Stomach smooth muscle (tissue), 2 donors: ENCODE measurements at regions not wholly inside any gene's neighbourhood (a gene's known extent, or its start where the extent isn't known, plus 50 kb on each side); places are given as distances from the start of the nearest gene placed in this dataset.

ENCODE experiments used
- H3K27ac ChIP-seq: one replicate; pipeline ENCODE4 v1.7.0; 2013; ENCODE audit warnings: mild to moderate bottlenecking, low read length, inconsistent platforms
- H3K27me3 ChIP-seq, 2 donors: one replicate each; pipeline ENCODE4 v1.7.0; 2013; ENCODE audit warnings: low read length in 2 of 2; ENCODE audit not compliant: insufficient read depth in 2 of 2, control insufficient read depth in 1 of 2
- H3K36me3 ChIP-seq, 2 donors: one replicate each; pipeline ENCODE4 v1.7.0; 2013; ENCODE audit warnings: low read length in 2 of 2; ENCODE audit not compliant: control insufficient read depth in 2 of 2, insufficient read depth in 2 of 2
- H3K4me1 ChIP-seq: one replicate; pipeline ENCODE4 v1.7.0; 2013; ENCODE audit warnings: low read length; ENCODE audit not compliant: control insufficient read depth, insufficient read depth
- H3K4me3 ChIP-seq, 2 donors: one replicate each; pipeline ENCODE4 v1.7.0; 2013; ENCODE audit warnings: low read length in 2 of 2
- H3K9ac ChIP-seq, 2 donors: one replicate each; pipeline ENCODE4 v1.7.0; 2013; ENCODE audit warnings: low read length in 2 of 2, mild to moderate bottlenecking in 1 of 2
- H3K9me3 ChIP-seq, 2 donors: one replicate each; pipeline ENCODE4 v1.7.0; 2013; ENCODE audit warnings: low read length in 2 of 2; ENCODE audit not compliant: control insufficient read depth in 2 of 2
- donor health status: healthy.
- donor health status: Pancreatic carcinoma.

DNA sequence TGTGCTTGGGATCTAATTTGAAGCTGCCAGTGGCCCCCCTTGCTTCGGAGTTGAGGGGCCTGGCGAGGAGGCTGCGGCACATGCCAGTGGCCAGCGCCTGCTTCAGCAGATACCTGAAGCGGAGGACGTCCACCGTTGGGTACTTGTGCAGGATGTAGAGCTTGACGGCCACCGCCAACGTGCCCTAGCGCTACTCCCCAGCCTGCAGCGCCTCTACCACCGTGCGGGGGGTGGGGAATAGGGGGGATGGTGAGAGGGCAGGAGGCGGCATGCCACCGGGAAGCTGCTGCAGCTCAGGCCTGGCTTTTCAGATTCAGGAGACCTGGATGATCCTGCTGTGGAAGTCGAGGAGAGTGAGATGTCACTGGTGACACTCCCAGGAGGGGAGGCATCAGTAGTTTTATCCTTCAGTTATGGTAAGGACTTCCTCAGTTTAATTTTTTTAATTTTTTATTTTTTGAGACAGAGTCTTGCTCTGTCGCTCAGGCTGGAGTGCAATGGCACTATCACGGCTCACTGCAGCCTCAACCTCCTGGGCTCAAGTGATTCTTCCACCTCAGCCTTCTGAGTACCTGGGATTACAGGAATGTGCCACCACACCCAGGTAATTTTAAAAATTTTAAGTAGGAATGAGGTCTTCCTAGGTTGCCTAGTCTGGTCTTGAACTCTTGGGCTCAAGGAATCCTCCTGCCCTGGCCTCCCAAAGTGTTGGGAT is 150.6 kb upstream of the FRMD4B start:
- Histone ChIP-seq H3K36me3 (no peaks in the 10 kb centered on the region), H3K4me3 (no peak overlapping the region), H3K4me1 (peaks cover 2% of the 10 kb centered on the region), H3K9me3 (no peaks in the 10 kb centered on the region), H3K27me3 (peaks cover 4 to 9% of the 10 kb centered on the region in 2 donors), H3K9ac (no peak overlapping the region), H3K27ac (no peak overlapping the region)

DNA sequence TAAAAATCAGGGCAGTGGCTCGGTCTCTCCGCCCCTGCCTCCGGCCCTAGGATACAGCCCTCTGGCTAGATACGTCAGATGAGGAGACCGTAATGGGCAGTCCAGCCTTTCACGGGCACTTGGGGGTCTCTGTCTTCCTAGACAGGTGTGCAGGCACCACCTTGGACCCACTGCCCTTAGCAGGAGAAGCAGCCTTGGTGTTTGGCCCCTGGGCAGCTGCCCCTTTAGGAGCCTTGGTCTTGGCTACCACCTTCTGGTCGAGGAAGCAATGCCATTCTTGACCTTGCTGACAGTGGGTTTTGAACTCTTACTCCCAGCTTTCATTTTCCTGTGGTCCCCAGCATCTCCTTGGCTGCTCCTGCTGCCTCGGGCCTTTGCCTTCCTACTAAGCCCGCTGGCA is 149.7 kb upstream of the FRMD4B start:
- no peak overlapping the region for H3K27ac ChIP-seq
- no peaks in the 10 kb centered on the region for H3K36me3 ChIP-seq
- no peak overlapping the region for H3K9ac ChIP-seq
- no peak overlapping the region for H3K4me3 ChIP-seq
- no peaks in the 10 kb centered on the region for H3K9me3 ChIP-seq
- H3K27me3 ChIP-seq, result peaks cover under 1 to 2% of the 10 kb centered on the region in 2 donors
- peaks cover 2% of the 10 kb centered on the region for H3K4me1 ChIP-seq

DNA sequence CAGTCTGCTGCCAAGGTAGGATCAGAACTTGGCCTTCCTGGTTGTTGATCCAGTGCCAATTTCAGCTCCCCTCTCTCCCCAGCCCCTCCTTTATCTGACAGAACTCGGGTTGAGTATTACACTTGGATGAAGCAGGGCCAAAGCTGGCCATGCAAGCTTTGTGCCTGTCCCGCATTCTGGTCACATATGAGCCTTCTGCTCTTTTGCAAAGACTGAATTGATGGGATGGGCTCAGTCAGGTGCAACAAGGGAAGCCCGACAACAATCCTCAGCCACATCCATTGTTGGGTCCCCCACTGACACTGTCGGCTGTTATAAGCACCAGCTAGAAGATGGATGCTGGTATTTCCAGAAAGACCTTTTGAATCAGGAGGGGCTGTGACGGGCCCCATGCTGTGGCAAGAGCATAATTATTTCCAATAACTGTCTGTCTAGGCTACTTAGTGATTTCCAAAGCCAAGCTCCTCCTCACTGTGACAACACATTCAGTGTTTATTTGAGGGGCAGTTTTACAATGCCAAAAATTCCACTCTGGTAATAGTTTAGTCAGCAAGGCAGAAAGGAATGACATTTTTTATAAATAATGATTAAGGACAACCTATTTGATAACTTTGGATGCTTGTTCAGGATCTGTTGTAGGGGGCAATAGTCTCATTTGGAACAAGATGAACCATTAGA is 146.8 kb upstream of the FRMD4B start:
- no peak overlapping the region for H3K27ac ChIP-seq
- peaks cover 2% of the 10 kb centered on the region for H3K4me1 ChIP-seq
- peaks cover 0 to 1% of the 10 kb centered on the region in 2 donors for H3K27me3 ChIP-seq
- H3K36me3 ChIP-seq, result no peaks in the 10 kb centered on the region
- no peak overlapping the region for H3K4me3 ChIP-seq
- no peaks in the 10 kb centered on the region for H3K9me3 ChIP-seq
- H3K9ac ChIP-seq, result no peak overlapping the region

DNA sequence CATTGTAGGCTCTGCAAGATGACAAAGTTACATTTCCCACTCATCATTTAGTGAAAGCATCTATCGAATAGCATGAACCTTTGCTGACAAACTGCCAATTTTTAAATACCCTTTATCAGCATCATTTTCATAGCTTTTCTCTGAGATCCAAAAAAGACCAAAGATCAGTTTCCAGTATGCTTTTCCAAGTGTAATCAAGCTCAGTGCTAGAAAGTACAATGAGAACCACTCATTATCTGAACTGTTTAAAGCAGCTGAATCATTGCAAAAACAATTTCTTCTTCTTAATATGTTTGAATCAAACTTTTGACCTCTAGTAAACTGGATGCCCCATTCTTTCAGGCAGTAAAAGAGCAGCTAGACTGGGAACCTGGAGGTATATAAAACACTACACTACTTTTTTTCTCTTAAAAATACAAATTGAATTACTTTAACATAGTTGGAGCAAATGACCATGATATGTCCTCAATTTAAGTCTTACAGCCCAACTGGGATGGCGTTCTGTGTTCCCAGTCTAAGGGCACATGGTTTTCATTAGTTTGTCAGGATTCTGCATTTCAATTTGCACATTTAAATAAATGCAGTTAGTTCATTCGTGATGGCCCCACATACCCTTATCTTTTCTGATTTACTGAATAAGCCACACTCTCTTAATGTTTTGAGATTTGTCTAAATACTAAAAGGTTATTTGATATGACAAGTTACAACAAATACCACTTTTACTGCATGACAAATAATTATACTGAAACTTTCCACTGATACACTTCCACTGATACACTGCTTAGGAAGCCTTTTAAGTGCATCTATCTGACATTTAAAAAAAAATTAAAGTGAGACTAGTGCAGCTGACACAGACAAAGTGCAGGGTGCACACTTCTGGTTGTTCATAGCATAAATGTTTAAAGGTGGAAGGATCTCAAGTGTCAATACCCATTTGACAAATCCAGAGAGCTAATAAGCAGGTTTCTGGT is 146.0 kb upstream of the FRMD4B start:
- Histone ChIP-seq H3K36me3 (no peaks in the 10 kb centered on the region), H3K27me3 (no peaks in the 10 kb centered on the region), H3K4me3 (no peak overlapping the region), H3K9ac (no peak overlapping the region), H3K4me1 (peaks cover 2% of the 10 kb centered on the region), H3K27ac (no peak overlapping the region), H3K9me3 (no peaks in the 10 kb centered on the region)

DNA sequence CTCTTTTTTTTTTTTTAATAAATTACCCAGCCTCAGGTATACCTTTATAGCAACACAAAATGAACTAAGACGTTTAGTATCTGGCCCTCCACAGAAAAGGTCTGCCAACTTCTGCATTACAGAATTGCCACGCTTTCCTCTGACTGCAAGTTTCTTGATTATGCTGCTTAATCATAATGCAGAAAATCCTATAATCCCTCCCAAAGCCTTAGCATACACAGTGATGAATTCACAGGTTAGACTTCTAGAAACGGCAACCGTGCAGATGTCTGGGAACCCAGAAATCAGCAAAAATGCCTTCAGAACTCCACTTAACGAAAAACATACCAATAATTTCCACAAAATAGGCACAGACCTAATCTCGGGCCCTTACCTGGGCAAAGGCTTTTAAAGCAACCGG is 144.7 kb upstream of the FRMD4B start:
- Histone ChIP-seq H3K9me3 (no peaks in the 10 kb centered on the region), H3K27ac (no peak overlapping the region), H3K9ac (no peak overlapping the region), H3K4me1 (peaks cover 2% of the 10 kb centered on the region), H3K27me3 (no peaks in the 10 kb centered on the region), H3K4me3 (no peak overlapping the region), H3K36me3 (no peaks in the 10 kb centered on the region)

DNA sequence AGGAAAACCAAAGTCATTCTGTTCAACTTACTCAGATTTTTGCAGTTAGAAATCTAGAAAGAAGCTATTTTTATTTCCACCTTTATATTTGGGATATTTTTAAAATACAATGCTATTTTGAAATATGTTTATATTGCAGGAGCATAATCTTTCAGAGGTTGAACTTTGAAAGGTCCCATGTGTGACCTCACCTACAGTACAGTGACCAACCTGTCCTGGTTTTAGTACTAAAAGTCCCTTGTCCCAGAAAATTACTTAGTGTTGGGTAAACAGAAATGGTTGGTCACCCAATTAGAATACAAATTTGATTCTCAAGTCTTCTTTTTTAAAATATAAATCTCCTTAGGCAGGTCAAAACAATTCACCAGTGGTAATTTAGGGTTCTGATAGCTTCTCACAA is 141.6 kb upstream of the FRMD4B start:
- peaks cover 0 to 5% of the 10 kb centered on the region in 2 donors for H3K9me3 ChIP-seq
- no peak overlapping the region for H3K27ac ChIP-seq
- H3K27me3 ChIP-seq, result no peaks in the 10 kb centered on the region
- no peaks in the 10 kb centered on the region for H3K36me3 ChIP-seq
- H3K4me3 ChIP-seq, result no peak overlapping the region
- H3K9ac ChIP-seq, result no peak overlapping the region
- peaks cover 1% of the 10 kb centered on the region for H3K4me1 ChIP-seq

DNA sequence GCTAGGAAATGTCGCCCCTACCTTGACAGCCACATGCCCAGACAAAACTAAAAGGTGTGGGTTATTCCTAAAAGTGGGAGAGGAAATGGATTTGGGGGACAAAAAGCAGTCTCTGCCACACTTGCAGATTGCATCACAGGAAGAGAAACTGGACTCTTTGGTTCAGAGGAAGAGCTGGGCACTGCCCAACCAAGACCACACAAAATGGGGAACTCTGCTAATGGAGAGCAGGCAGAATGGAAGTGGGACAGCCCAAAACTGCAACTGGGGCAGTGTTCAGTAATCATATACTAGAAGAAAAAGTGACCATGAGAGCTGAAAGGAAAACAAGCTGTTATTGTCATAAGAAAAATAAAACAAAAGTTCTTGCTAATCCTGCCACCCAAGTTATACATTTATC is 138.9 kb upstream of the FRMD4B start:
- Histone ChIP-seq H3K4me3 (no peak overlapping the region), H3K9ac (no peak overlapping the region), H3K4me1 (no peaks in the 10 kb centered on the region), H3K36me3 (no peaks in the 10 kb centered on the region), H3K9me3 (peaks cover 0 to 5% of the 10 kb centered on the region in 2 donors), H3K27ac (no peak overlapping the region), H3K27me3 (no peaks in the 10 kb centered on the region)

DNA sequence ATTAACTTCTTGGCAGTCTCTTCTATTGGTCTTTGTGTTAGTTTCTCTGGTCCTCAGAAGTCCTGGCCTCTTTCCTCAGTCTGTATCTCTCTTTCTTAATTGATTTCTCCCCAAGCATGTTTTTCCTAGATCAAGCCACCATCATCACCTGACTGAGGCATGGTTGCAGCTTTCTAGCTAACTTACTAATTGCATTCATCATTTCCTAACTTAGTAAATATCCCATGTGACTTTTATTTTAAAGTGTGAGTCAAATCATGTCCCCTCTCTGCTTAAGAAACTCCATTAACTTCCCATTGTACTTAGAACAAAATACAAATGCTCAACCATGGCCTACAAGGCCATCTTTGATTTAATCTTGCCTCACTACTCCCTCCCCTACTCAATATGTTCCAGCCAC is 135.4 kb upstream of the FRMD4B start:
- no peak overlapping the region for H3K9ac ChIP-seq
- no peaks in the 10 kb centered on the region for H3K36me3 ChIP-seq
- no peaks in the 10 kb centered on the region for H3K4me1 ChIP-seq
- peaks cover 0 to 5% of the 10 kb centered on the region in 2 donors for H3K9me3 ChIP-seq
- no peak overlapping the region for H3K27ac ChIP-seq
- no peak overlapping the region for H3K4me3 ChIP-seq
- H3K27me3 ChIP-seq, result no peaks in the 10 kb centered on the region

DNA sequence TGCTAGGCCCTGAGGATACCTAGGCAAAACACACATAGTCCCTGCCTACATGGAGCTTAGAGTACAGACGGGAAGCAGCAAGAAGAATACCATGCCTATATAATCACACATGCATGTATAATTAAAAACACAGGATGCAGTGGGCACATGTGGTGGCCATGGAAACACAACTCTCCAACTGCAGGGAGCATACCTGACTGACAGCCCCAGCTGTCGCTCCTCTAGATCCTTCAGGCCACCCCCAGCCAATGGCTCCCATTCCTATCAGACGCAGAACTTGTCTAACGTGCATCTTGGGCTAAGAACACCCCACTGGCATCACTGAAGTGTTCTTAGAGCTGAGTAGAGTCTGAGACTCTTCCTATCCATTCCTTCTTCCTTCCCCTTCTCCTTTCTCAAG is 125.5 kb upstream of the FRMD4B start:
- Histone ChIP-seq H3K9me3 (peaks cover 3% of the 10 kb centered on the region in 2 donors), H3K27me3 (no peaks in the 10 kb centered on the region), H3K27ac (no peak overlapping the region), H3K4me3 (no peak overlapping the region), H3K4me1 (no peaks in the 10 kb centered on the region), H3K9ac (no peak overlapping the region), H3K36me3 (no peaks in the 10 kb centered on the region)

DNA sequence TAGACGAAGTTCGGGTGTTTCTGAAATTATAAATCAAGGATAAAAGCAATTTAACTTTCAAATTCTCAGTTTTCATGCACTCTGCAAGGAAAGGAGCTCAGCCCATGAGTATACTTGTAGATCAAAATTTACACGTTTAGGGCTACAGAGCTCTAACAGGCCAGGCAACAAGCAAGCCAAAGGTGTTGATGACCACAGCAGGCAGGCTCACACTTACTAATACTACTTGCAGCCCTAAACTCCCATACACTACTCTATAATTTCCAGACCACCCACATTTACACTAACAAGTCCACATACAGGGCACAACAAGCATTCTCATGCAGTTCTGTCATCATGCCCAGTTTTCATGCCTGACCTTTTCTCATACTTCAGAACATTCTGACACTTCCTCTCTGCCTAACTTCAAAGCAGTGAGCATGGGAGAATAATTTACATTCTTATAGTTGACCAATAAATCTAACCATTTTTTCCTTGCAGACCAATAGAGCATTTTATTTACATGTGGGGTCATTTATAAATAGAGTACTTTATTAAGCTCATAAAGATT is 124.7 kb upstream of the FRMD4B start:
- Histone ChIP-seq H3K27ac (no peak overlapping the region), H3K27me3 (no peaks in the 10 kb centered on the region), H3K4me3 (no peak overlapping the region), H3K9ac (no peak overlapping the region), H3K4me1 (no peaks in the 10 kb centered on the region), H3K9me3 (peaks cover 3% of the 10 kb centered on the region in 2 donors), H3K36me3 (no peaks in the 10 kb centered on the region)
